ENCODE measurements at regions not wholly inside any gene's neighbourhood (a gene's known extent, or its start where the extent isn't known, plus 50 kb on each side); places are given as distances from the start of the nearest gene placed in this dataset.

DNA sequence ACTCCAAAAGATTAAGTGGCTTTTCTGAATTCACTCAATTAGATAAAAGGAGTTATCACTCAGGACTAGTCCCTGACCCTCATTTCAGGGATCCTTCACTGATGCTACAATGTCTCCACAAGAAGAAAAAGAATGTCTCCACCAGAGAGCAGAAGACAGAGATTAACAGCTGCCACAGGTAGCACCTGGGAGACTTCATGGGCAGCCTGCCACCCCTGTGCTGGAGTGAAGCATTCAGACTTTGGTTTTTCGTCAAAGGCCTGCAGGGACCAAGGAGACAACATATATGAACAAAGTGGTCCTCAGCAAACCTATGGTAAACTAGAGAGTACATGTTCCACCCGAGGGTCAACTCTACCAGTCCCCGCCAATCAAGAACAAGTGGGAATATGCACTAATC, 197.0 kb upstream of the ACVR2A start:
- no peak for DNase-seq

DNA sequence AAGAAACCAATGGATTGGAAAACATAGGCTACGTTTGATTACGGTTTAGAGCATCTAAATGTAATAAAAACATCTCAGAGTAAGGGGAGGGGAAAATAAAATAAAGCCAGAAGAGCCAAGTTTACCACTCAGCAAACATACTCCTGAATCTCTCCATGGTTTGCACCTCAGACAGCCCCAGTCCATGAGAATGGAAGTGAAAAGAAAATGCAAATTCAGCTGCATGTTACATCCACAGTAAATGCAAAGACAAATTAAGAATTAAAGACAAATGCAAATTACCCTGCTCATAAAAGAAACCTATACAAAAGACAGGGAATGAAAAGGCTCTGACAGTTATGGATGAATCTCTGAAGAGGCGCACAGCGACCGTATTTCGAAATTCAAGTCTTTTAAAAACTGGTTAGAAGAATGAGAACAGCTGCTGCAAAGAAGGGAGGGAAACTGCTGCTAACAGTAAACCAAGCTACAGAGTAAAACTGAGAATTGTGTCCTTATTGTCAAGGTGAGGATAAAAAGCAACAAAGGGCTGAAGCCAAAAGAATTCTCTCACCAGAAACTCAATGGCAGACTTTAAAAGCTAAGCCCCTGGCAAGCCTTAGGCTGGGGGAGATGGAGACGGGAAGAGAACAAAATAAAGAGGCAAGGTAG, 197.9 kb upstream of the ACVR2A start:
- DNase-seq: no peak

GRCh38 chr2:147644491-147644890, 200.3 kb upstream of the ACVR2A start:
- no peak for DNase-seq

DNA sequence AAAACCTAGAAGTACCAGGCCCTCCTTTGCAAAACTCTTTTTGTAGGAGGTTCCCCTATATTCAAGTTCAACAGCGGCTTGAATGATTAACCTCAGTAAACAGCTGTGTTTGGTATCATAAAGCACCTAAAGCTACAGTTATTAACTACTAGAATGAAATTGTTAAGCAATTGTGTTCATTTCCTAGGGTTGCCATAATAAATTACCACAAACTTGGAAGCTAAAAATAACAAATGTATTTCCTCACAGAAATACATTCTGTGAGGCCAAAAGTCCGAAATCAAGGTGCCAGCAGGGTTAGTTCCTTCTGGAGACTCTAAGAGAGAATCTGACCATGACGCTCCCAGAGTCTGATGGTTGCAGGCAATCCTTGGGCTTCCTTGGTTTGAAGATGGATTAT, 202.1 kb upstream of the ACVR2A start:
- no peak for DNase-seq

DNA sequence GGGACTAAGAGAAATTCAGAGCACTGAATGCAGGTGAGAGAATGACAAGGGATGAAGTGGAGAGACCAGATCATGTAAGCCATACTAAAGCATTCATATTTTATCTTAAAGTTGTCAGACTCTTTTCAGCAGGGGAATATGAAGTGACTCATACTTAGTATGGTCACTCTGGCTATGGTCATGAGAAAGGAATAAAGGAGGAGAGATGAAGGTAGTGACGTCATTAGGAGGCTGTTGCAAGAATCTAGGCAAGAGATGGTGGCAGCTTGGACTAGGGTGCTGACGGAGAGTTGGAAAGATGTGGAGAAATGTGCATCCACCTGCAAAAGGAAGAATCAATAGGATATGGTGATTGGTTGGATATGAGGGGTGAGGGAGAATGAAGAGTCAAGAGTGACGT, 203.2 kb upstream of the ACVR2A start:
- DNase-seq: no peak

- DNase-seq: no peak
Observed at GRCh38 chr2:147639891-147640290, 204.9 kb upstream of the ACVR2A start.

- DNase-seq: no peak
Observed at GRCh38 chr2:147639386-147639785, 205.4 kb upstream of the ACVR2A start.

- no peak for DNase-seq
Observed at GRCh38 chr2:147636886-147637285, 207.9 kb upstream of the ACVR2A start.

- no peak for DNase-seq
Observed at GRCh38 chr2:147636238-147636882, 208.5 kb upstream of the ACVR2A start.

GRCh38 chr2:147634826-147635225, 210.0 kb upstream of the ACVR2A start:
- no peak for DNase-seq

DNA sequence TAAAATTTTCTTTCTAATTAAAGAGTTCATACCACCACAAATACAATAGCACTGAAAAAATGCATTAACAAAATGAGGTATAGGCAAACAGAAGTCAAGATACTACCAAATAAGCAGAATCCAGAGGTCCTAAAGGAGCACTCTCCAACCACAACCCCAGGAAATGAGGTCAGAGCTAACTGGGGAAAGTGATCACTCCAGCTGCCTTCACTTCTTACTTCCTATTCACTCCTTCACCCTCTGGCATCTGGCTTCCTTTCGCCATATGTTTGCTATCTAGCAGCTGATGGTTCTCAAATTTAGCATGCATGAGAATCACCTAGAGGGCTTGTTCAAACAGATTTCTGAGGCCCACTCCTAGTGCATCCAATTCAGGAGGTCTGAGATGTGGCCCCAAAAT, 212.6 kb upstream of the ACVR2A start:
- no peak for DNase-seq

DNA sequence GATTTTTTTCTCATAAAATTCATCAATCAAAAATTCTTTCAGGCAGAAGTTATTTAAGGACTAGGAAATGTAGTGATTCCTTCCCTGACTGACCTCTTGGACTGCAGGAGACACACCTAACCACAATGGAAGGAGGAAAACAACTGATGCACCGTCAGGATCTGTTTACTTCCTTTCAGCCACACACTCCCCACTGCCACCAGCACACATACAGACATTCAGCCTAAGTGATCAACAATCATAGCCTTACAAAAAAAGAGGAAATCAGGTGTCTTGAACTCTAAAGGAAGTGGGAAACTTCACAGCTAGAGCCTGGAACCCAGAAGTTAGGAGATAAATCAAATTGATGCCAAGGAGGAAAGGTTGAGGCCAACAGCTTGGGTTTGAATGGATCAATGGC, 213.5 kb upstream of the ACVR2A start:
- DNase-seq: no peak

- no peak for DNase-seq
Observed at GRCh38 chr2:147630585-147630984, 214.2 kb upstream of the ACVR2A start.

GRCh38 chr2:147628971-147629421, 215.8 kb upstream of the ACVR2A start:
- DNase-seq: no peak

GRCh38 chr2:147623328-147623727, 221.5 kb upstream of the ACVR2A start:
- no peak for DNase-seq

- DNase-seq: no peak
Observed at GRCh38 chr2:147621656-147622197, 223.1 kb upstream of the ACVR2A start.

DNA sequence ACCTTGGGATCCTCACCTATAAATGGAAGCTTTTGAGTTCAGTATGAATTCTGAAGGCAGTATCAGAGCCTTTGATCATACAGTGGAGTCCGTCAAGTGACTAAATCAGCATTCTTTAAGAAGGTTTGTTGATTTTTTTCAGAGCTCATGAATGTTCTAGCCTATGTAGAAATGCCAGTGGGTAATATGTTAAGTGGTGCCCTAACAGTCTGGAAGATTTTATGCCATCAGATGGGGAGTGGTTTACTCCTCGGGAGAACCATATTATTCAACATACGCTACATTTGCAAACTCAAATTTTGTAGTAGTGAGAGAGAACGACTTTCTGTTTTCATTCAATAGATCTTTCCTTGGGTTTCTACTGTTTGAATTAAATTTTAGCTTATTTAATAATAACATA, 225.0 kb upstream of the ACVR2A start:
- no peak for DNase-seq

DNA sequence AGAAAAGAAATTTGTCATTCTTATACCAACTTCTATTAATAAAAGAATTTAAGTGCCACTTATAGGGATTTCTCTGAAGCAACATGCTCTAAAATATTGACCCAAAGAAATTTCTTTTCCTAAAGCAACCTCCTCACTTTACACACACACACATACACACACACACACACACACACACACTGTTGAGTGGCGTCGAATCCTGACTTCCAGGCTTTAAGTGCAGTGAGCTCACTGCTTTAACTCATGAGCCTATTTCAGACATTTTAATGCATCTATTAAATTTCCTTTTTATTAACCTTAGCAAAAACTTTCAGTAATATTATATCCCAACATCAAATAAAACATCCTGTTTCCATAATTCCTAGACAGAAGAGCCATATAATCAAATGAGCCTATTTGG, 229.1 kb upstream of the ACVR2A start:
- DNase-seq: no peak

GRCh38 chr2:147614979-147615470, 229.8 kb upstream of the ACVR2A start:
- DNase-seq: no peak

DNA sequence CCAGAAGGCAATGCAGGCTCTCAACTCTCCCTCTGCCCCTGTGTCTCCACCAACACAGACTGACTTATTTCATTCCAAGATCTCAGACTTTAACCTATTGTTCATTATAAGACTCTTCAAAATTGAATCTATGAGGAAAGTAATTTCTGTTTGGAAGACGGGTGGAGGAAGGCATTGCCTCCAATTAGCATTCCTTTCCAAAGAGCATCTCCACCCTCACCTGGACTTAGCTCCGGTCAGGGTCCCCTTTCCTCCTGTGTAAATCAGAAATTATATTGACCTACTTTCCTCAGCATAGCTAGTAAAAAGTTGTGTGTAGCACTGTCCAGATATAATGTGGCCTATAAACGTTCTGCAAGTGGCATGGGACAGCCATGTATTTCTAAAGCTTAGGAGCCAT, 230.4 kb upstream of the ACVR2A start:
- no peak for DNase-seq

DNA sequence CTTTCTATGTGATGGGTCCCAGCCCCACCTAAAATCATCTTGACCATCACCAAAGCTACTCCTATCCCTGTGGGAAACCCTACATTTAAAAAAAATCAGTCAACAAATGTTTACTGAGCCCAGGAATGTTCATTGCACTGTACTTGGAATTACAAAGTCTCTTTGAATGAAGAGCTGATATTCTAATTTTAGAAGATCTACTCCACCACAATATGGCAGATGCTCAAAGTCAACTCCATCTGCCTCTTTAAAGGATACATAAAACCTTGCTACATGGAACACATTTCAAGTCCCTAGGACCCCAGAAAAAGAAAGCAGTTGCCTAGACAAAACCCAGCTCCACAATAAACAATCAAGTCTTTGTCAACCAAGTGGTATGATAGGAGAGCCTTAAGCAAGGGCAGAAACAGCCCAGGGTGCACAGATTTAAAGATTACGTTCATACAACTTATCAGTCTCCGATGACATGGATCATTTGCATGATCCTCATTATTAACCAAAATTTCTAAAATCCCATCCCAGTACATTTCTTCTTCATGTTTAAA, 234.3 kb upstream of the ACVR2A start:
- no peak for DNase-seq

DNA sequence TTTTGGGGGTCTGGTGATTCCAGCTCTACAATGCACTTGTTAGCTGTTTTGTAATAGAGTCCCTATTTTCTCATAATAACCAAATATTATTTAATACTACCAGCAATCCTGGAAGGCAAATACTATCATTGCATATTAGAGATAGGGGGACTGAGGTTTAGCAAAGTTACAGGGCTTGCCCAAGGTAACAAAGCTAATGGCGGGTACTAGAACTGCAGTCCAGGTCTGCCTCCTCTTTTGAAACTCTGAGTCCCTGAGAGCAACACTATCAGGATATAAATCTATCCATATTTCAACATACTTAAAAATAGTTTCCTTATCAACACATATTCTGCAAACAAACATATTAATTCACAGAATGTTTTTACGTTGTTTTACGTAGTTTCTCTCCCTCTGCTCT, 235.5 kb upstream of the ACVR2A start:
- DNase-seq: no peak

DNA sequence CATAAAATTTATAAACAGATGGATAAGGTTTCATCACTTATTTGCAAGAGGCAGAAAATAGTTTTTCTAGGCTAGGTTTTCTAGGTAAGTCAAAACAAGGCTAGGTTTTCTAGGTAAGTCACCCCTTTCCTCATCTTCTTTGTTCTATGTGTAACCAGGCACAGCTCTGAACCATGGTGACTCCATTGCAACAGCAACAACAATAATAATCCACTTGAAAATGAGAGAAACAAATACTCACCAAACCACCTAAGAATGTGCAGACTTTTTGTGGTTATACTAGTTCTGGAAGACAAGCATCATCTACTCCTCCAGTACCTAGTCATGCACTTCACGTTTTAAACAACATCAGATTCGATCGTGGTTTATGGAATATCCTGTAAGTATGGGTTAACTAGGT, 237.4 kb upstream of the ACVR2A start:
- no peak for DNase-seq

GRCh38 chr2:147603876-147604275, 241.0 kb upstream of the ACVR2A start:
- no peak for DNase-seq
